AG10803 (cell line): ENCODE measurements at regions not wholly inside any gene's neighbourhood (a gene's known extent, or its start where the extent isn't known, plus 50 kb on each side); places are given as distances from the start of the nearest gene placed in this dataset.

Experiments
- DNase-seq: peaks from one replicate; pipeline ENCODE4 v3.0.0; 2010; ENCODE audit warnings: low read depth
- H3K4me3 ChIP-seq: 2 replicates; pipeline ENCODE4 v1.5.1; 2011; ENCODE audit warnings: mild to moderate bottlenecking, low read length, control low read depth
- CTCF ChIP-seq: conservative IDR thresholded peaks from 2 replicates; pipeline ENCODE4 v1.5.1; 2011; ENCODE audit warnings: mild to moderate bottlenecking, low read length, control low read depth, inconsistent platforms

GRCh38 chr1:60960891-60961461 lies 121.4 kb upstream of the NFIA start:
- no peak overlapping the region for H3K4me3 ChIP-seq
- no peak for DNase-seq
- TF ChIP-seq CTCF: no peak

DNA sequence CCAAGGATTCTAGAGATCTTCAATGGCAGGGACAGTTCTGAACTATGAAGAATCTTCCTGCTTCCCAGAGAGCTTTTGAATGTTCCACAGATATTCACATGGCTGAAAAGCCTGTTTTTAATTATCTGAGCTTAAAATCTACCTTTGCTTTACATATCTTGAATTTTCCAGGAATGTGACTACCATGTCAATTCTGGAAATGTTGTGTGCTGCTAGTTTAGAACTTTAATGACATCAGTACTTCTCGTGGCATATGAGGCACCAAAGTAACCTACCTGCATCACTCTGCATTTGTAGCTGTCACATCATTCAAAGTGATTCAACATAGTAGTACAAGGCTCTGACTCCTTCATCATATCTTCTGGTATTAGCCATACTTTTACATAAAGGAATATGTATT lies 122.7 kb upstream of the NFIA start:
- TF ChIP-seq CTCF: no peak
- H3K4me3 ChIP-seq: no peak overlapping the region
- DNase-seq: no peak

DNA sequence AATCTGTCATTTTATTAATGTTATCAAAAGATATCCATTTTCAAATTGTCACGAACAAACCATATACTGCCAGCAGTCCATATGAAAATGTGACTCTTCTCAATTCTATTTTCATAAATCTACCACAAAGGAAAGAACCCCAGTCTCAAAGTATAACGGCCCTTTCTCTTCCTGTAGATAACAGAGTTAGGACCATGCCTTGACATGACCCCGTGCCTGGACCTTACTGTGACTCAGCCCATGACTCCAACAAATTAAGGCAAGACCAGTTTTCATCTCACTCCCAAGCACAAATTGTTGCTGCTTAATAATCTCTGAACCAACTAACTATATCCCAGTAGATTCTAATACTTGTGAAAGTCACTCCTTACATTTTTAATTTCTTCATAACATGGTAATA lies 124.4 kb upstream of the NFIA start:
- TF ChIP-seq CTCF: no peak
- H3K4me3 ChIP-seq: no peak overlapping the region
- DNase-seq: no peak

GRCh38 chr1:60956520-60956919 lies 125.8 kb upstream of the NFIA start:
- TF ChIP-seq CTCF: no peak
- DNase-seq: no peak
- no peak overlapping the region for H3K4me3 ChIP-seq

GRCh38 chr1:60952612-60953111 lies 129.7 kb upstream of the NFIA start:
- DNase-seq: no peak
- no peak overlapping the region for H3K4me3 ChIP-seq
- TF ChIP-seq CTCF: no peak

- no peak for TF ChIP-seq CTCF
- H3K4me3 ChIP-seq: no peak overlapping the region
- DNase-seq: no peak
Measured at GRCh38 chr1:60950224-60951063, 131.9 kb upstream of the NFIA start.

DNA sequence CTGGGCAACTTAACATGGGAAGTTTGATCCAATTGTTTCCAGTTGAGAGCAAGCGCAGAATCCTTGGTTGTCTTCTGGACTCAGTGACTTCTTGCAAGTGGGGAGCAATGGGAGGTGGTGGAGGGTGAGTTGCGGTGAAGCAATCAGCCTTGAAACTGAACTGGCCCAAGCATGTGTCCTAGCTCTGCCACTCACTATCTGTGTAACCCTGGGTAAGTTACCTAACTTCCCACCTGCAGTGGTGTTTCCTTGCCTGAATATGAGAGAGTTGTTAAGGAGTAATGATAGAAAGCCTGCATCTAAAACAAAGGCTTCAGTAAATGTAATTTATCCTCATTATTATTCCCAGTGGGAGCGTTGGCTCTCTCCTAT lies 132.5 kb upstream of the NFIA start:
- DNase-seq: no peak
- H3K4me3 ChIP-seq: no peak overlapping the region
- TF ChIP-seq CTCF: no peak
